Neuronal stem cell (in vitro differentiated cells): ENCODE measurements at regions not wholly inside any gene's neighbourhood (a gene's known extent, or its start where the extent isn't known, plus 50 kb on each side); places are given as distances from the start of the nearest gene placed in this dataset.

Experiments used
- DNase-seq: peaks from one replicate; pipeline ENCODE4 v3.0.0-alpha.2; 2013; ENCODE audit warnings: low spot score
- H2AFZ ChIP-seq: one replicate; pipeline ENCODE4 v1.6.1; 2013; ENCODE audit warnings: mild to moderate bottlenecking, low read length, inconsistent platforms
- H2AK5ac ChIP-seq: 2 replicates; pipeline ENCODE4 v1.6.1; 2013; ENCODE audit warnings: low read depth, mild to moderate bottlenecking, inconsistent platforms, low read length, moderate library complexity, mixed read lengths
- H2BK120ac ChIP-seq: 2 replicates; pipeline ENCODE4 v1.6.1; 2013; ENCODE audit warnings: low read depth, mild to moderate bottlenecking, inconsistent platforms, low read length, moderate library complexity, mixed read lengths
- H2BK12ac ChIP-seq: one replicate; pipeline ENCODE4 v1.6.1; 2013; ENCODE audit warnings: low read length, inconsistent platforms
- H2BK15ac ChIP-seq: 2 replicates; pipeline ENCODE4 v1.6.1; 2013; ENCODE audit warnings: mild to moderate bottlenecking, low read length, inconsistent platforms, mixed read lengths
- H2BK5ac ChIP-seq: one replicate; pipeline ENCODE4 v1.6.1; 2013; ENCODE audit warnings: inconsistent platforms, mild to moderate bottlenecking, low read length, moderate library complexity
- H3K14ac ChIP-seq: one replicate; pipeline ENCODE4 v1.6.1; 2013; ENCODE audit warnings: low read length, inconsistent platforms
- H3K18ac ChIP-seq: 2 replicates; pipeline ENCODE4 v1.6.1; 2013; ENCODE audit warnings: low read length, inconsistent platforms
- H3K23ac ChIP-seq: 2 replicates; pipeline ENCODE4 v1.6.1; 2013; ENCODE audit warnings: low read depth, mild to moderate bottlenecking, mixed read lengths, low read length, inconsistent platforms; ENCODE audit not compliant: poor library complexity
- H3K27ac ChIP-seq: replicated peaks from 3 replicates; pipeline ENCODE4 v1.5.1; 2013; ENCODE audit warnings: low read length, inconsistent platforms
- H3K27me3 ChIP-seq, 3 experiments: 2 replicates each; pipeline ENCODE4 v1.6.1; 2013; ENCODE audit warnings: low read length in 3 of 3, mild to moderate bottlenecking in 2 of 3, inconsistent platforms in 1 of 3, low read depth in 1 of 3, mixed read lengths in 1 of 3, moderate library complexity in 1 of 3; ENCODE audit not compliant: control insufficient read depth in 3 of 3, insufficient read depth in 3 of 3
- H3K36me3 ChIP-seq, 2 donors: replicated peaks in 1 of 2; 2 replicates each; pipeline ENCODE4 v1.6.1; 2013; ENCODE audit warnings: low read length in 2 of 2; ENCODE audit not compliant: control insufficient read depth in 2 of 2, insufficient read depth in 2 of 2
- H3K4ac ChIP-seq: 2 replicates; pipeline ENCODE4 v1.6.1; 2013; ENCODE audit warnings: inconsistent platforms, mild to moderate bottlenecking, low read length, moderate library complexity
- H3K4me1 ChIP-seq, 2 donors: 1 replicate in 1 of 2; 2 replicates in 1 of 2; pipeline ENCODE4 v1.6.1; 2013; ENCODE audit warnings: low read length in 2 of 2, low read depth in 1 of 2; ENCODE audit not compliant: control insufficient read depth in 2 of 2, insufficient read depth in 1 of 2
- H3K4me2 ChIP-seq: one replicate; pipeline ENCODE4 v1.6.1; 2013; ENCODE audit warnings: mild to moderate bottlenecking, low read length, inconsistent platforms; ENCODE audit not compliant: insufficient read depth, poor library complexity, severe bottlenecking
- H3K4me3 ChIP-seq, 2 donors: 2 replicates each; pipeline ENCODE4 v1.5.1; 2013; ENCODE audit warnings: low read length in 2 of 2, mild to moderate bottlenecking in 2 of 2, inconsistent platforms in 1 of 2, moderate library complexity in 1 of 2
- H3K79me1 ChIP-seq: one replicate; pipeline ENCODE4 v1.6.1; 2013; ENCODE audit warnings: low read depth, mild to moderate bottlenecking, inconsistent platforms, low read length, moderate library complexity
- H3K9ac ChIP-seq: one replicate; pipeline ENCODE4 v1.6.1; 2013; ENCODE audit warnings: mild to moderate bottlenecking, low read depth, low read length, inconsistent platforms; ENCODE audit not compliant: poor library complexity
- H3K9me3 ChIP-seq, 2 donors: replicated peaks in 1 of 2; 2 replicates each; pipeline versions ENCODE3 to v1.6.1; 2013; ENCODE audit warnings: low read length in 2 of 2, mild to moderate bottlenecking in 2 of 2, inconsistent platforms in 1 of 2, low read depth in 1 of 2, mixed read lengths in 1 of 2, moderate library complexity in 1 of 2; ENCODE audit not compliant: control insufficient read depth in 2 of 2, insufficient read depth in 1 of 2
- H4K8ac ChIP-seq: one replicate; pipeline ENCODE4 v1.6.1; 2013; ENCODE audit warnings: low read depth, mild to moderate bottlenecking, inconsistent platforms, low read length, moderate library complexity
- H4K91ac ChIP-seq: one replicate; pipeline ENCODE4 v1.6.1; 2013; ENCODE audit warnings: low read length, low read depth, mild to moderate bottlenecking, inconsistent platforms; ENCODE audit not compliant: poor library complexity
- WGBS, 2 donors: extraction: QIAGEN DNeasy Blood & Tissue Kit; methylation state at CpG; one replicate each; pipeline ENCODE4 v1.1.7; 2013; ENCODE audit warnings: missing lambda C conversion rate in 2 of 2, mixed read lengths in 1 of 2; ENCODE audit not compliant: insufficient read length in 2 of 2, insufficient replicate concordance in 1 of 2; ENCODE audit errors: extremely low coverage in 2 of 2; 5-methylcytosine and 5-hydroxymethylcytosine counted together

GRCh38 chr1:2967881-2968280, 53.4 kb upstream of the ACTRT2 start:
- no peak overlapping the region for H3K4me3 ChIP-seq
- no peak overlapping the region for H3K27ac ChIP-seq
- peaks cover 0 to 20% (median 0%) of the 10 kb centered on the region in 3 experiments for H3K27me3 ChIP-seq
- H3K14ac ChIP-seq, result no peak overlapping the region
- no peak overlapping the region for H3K4ac ChIP-seq
- no peak overlapping the region for H3K23ac ChIP-seq
- H2BK15ac ChIP-seq, result no peak overlapping the region
- H3K4me1 ChIP-seq, result peaks cover 0 to 4% of the 10 kb centered on the region in 2 donors
- no CpG with 5 or more reads among the region's 10 CpGs for WGBS, 2 donors
- no peak overlapping the region for H2BK5ac ChIP-seq
- H4K8ac ChIP-seq, result no peak overlapping the region
- no peak overlapping the region for H3K18ac ChIP-seq
- no peaks in the 10 kb centered on the region for H3K79me1 ChIP-seq
- H2BK120ac ChIP-seq, result no peak overlapping the region
- H4K91ac ChIP-seq, result no peak overlapping the region
- no peak for DNase-seq
- H3K9ac ChIP-seq, result no peak overlapping the region
- no peak overlapping the region for H2AK5ac ChIP-seq
- no peaks in the 10 kb centered on the region for H3K36me3 ChIP-seq
- H2AFZ ChIP-seq, result no peak overlapping the region
- no peak overlapping the region for H2BK12ac ChIP-seq
- peaks cover 0 to 6% of the 10 kb centered on the region in 2 donors for H3K9me3 ChIP-seq
- H3K4me2 ChIP-seq, result no peak overlapping the region

DNA sequence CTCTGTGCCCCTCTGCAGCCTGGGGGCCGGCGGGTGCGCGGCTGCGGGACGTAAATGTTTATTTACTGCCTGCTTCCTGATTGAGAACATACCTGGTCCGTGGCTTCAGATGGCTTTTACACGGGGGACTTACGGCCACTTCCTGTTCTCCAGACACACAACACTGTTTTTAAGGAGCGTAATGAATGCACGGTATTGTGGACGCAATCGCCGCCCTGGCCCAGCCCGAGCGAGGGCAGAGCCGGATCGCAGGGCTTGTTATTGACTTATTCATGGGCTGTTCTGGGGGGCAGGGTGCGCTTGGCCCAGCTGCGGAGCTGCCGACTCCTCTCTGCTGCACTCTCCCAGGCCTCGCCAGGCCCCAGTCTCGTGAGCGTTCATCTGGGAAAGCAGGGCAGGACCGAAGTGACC, 52.8 kb upstream of the ACTRT2 start:
- no peak overlapping the region for H3K4me2 ChIP-seq
- no peak overlapping the region for H4K8ac ChIP-seq
- peaks cover 0 to 6% of the 10 kb centered on the region in 2 donors for H3K9me3 ChIP-seq
- H3K36me3 ChIP-seq, result no peaks in the 10 kb centered on the region
- H3K27me3 ChIP-seq, result peaks cover 0 to 20% (median 0%) of the 10 kb centered on the region in 3 experiments
- H3K14ac ChIP-seq, result no peak overlapping the region
- H2AK5ac ChIP-seq, result no peak overlapping the region
- no peak overlapping the region for H3K23ac ChIP-seq
- H2BK12ac ChIP-seq, result no peak overlapping the region
- no peak overlapping the region for H3K27ac ChIP-seq
- H4K91ac ChIP-seq, result no peak overlapping the region
- H3K79me1 ChIP-seq, result no peaks in the 10 kb centered on the region
- H2BK5ac ChIP-seq, result no peak overlapping the region
- WGBS, 2 donors, result no CpG with 5 or more reads among the region's 25 CpGs
- no peak overlapping the region for H2BK120ac ChIP-seq
- peaks cover 0 to 4% of the 10 kb centered on the region in 2 donors for H3K4me1 ChIP-seq
- H2AFZ ChIP-seq, result no peak overlapping the region
- no peak overlapping the region for H3K4me3 ChIP-seq
- H3K18ac ChIP-seq, result peak overlapping the region; percentile 73
- DNase-seq, result no peak
- no peak overlapping the region for H3K4ac ChIP-seq
- peak overlapping the region; percentile 82 for H2BK15ac ChIP-seq
- H3K9ac ChIP-seq, result no peak overlapping the region

- H3K27me3 ChIP-seq, result peaks cover 0 to 25% (median 0%) of the 10 kb centered on the region in 3 experiments
- H3K9ac ChIP-seq, result no peak overlapping the region
- H3K4me3 ChIP-seq, result no peak overlapping the region
- H2BK5ac ChIP-seq, result no peak overlapping the region
- H4K8ac ChIP-seq, result no peak overlapping the region
- no peaks in the 10 kb centered on the region for H3K79me1 ChIP-seq
- H2BK15ac ChIP-seq, result peak overlapping the region; percentile 82
- no peak overlapping the region for H3K27ac ChIP-seq
- peak overlapping the region; percentile 17 for H3K23ac ChIP-seq
- no peak overlapping the region for H2BK12ac ChIP-seq
- no peak overlapping the region for H2AFZ ChIP-seq
- H3K18ac ChIP-seq, result peak overlapping the region; percentile 83
- H3K4me1 ChIP-seq, result peaks cover 0 to 6% of the 10 kb centered on the region in 2 donors
- no peak for DNase-seq
- H4K91ac ChIP-seq, result no peak overlapping the region
- no peaks in the 10 kb centered on the region for H3K36me3 ChIP-seq
- H3K14ac ChIP-seq, result peak overlapping the region; percentile 79
- no peak overlapping the region for H3K4ac ChIP-seq
- WGBS, 2 donors, result no CpG with 5 or more reads among the region's 16 CpGs
- peaks cover 0 to 4% of the 10 kb centered on the region in 2 donors for H3K9me3 ChIP-seq
- peak overlapping the region; percentile 63 for H2AK5ac ChIP-seq
- H3K4me2 ChIP-seq, result no peak overlapping the region
- H2BK120ac ChIP-seq, result no peak overlapping the region
Measured at GRCh38 chr1:2969011-2969844, 52.0 kb upstream of the ACTRT2 start.

GRCh38 chr1:2969845-2970291, 51.4 kb upstream of the ACTRT2 start:
- H3K27ac ChIP-seq, result no peak overlapping the region
- H3K9me3 ChIP-seq, result peaks cover 0 to 3% of the 10 kb centered on the region in 2 donors
- H3K4me3 ChIP-seq, result no peak overlapping the region
- H3K4ac ChIP-seq, result no peak overlapping the region
- H2AK5ac ChIP-seq, result peak overlapping the region; percentile 63
- H3K27me3 ChIP-seq, result peaks cover 0 to 25% (median 0%) of the 10 kb centered on the region in 3 experiments
- no peak overlapping the region for H4K91ac ChIP-seq
- WGBS, 2 donors, result no CpG with 5 or more reads among the region's 23 CpGs
- no peak overlapping the region for H2BK120ac ChIP-seq
- no peaks in the 10 kb centered on the region for H3K36me3 ChIP-seq
- H3K79me1 ChIP-seq, result no peaks in the 10 kb centered on the region
- H2BK15ac ChIP-seq, result peak overlapping the region; percentile 35
- peak overlapping the region; percentile 75 for H3K18ac ChIP-seq
- peak overlapping the region; percentile 66 for H3K23ac ChIP-seq
- H2BK5ac ChIP-seq, result no peak overlapping the region
- no peak overlapping the region for H2BK12ac ChIP-seq
- no peak overlapping the region for H3K4me2 ChIP-seq
- H4K8ac ChIP-seq, result no peak overlapping the region
- no peak overlapping the region for H3K9ac ChIP-seq
- DNase-seq, result no peak
- peaks cover 0 to 6% of the 10 kb centered on the region in 2 donors for H3K4me1 ChIP-seq
- no peak overlapping the region for H2AFZ ChIP-seq
- no peak overlapping the region for H3K14ac ChIP-seq
